Hindlimb muscle (tissue), 1 donor: ENCODE measurements at regions not wholly inside any gene's neighbourhood (a gene's known extent, or its start where the extent isn't known, plus 50 kb on each side); places are given as distances from the start of the nearest gene placed in this dataset.

Experiments
- DNase-seq: peaks from one replicate; pipeline ENCODE4 v3.0.0-alpha.2; 2013

GRCh38 chr4:124803641-124804040, 91.1 kb upstream of the ANKRD50 start:
- DNase-seq: no peak

GRCh38 chr4:124803026-124803425, 90.5 kb upstream of the ANKRD50 start:
- DNase-seq: no peak

- DNase-seq: no peak
These were observed 84.7 kb upstream of the ANKRD50 start for GRCh38 chr4:124797223-124797622.

GRCh38 chr4:124790471-124790870, 77.9 kb upstream of the ANKRD50 start:
- no peak for DNase-seq

- DNase-seq: no peak
These were observed 74.1 kb upstream of the ANKRD50 start for GRCh38 chr4:124786634-124787033.

- no peak for DNase-seq
These were observed 73.1 kb upstream of the ANKRD50 start for GRCh38 chr4:124785645-124786044.

- DNase-seq: no peak
These were observed 71.3 kb upstream of the ANKRD50 start for GRCh38 chr4:124783847-124784246.

GRCh38 chr4:124777007-124777406, 64.5 kb upstream of the ANKRD50 start:
- DNase-seq: no peak

- no peak for DNase-seq
These were observed 56.2 kb upstream of the ANKRD50 start for GRCh38 chr4:124768596-124769365.

GRCh38 chr4:124762956-124763355, 50.4 kb upstream of the ANKRD50 start:
- DNase-seq: no peak
